Transverse colon (tissue), 4 donors: ENCODE measurements at regions not wholly inside any gene's neighbourhood (a gene's known extent, or its start where the extent isn't known, plus 50 kb on each side); places are given as distances from the start of the nearest gene placed in this dataset.

Source experiments
- DNase-seq: peaks from one replicate; pipeline ENCODE4 v3.0.0-alpha.2; 2019
- H3K27ac ChIP-seq, 4 donors: fragments of 200-600 bp; sonication (generic); 2 replicates each; pipeline ENCODE4 v1.5.1; 2016 to 2018; ENCODE audit warnings: inconsistent platforms in 4 of 4
- H3K27me3 ChIP-seq: fragments of 200-600 bp; sonication (generic); 2 replicates; pipeline ENCODE4 v1.5.1; 2017; ENCODE audit warnings: inconsistent platforms
- H3K36me3 ChIP-seq, 4 donors: fragments of 200-600 bp; sonication (generic); 2 replicates each; pipeline ENCODE4 v1.5.1; 2017 to 2019; ENCODE audit warnings: inconsistent platforms in 4 of 4
- H3K4me1 ChIP-seq, 4 donors: fragments of 200-600 bp; sonication (generic); 2 replicates each; pipeline ENCODE4 v1.5.1; 2017 to 2020; ENCODE audit warnings: inconsistent platforms in 4 of 4
- H3K4me3 ChIP-seq, 4 donors: fragments of 200-600 bp; sonication (generic); 1 replicate in 1 of 4; 2 replicates in 3 of 4; pipeline versions ENCODE4 v1.5.1 to v1.6.1; 2017 to 2019; ENCODE audit warnings: inconsistent platforms in 4 of 4
- H3K9me3 ChIP-seq, 2 donors: fragments of 200-600 bp; sonication (generic); 2 replicates each; pipeline ENCODE4 v1.5.1; 2017 to 2019; ENCODE audit warnings: inconsistent platforms in 2 of 2
- CTCF ChIP-seq, 5 experiments: fragments of 200-600 bp in 3 of 5; fragments of 450-650 bp in 2 of 5; sonication (generic) in 3 of 5; IDR thresholded peaks; 1 replicate in 2 of 5; 2 replicates in 3 of 5; pipeline ENCODE4 v1.5.1; 2016 to 2017; ENCODE audit warnings: antibody characterized with exemption in 5 of 5, inconsistent platforms in 3 of 5, mild to moderate bottlenecking in 2 of 5, moderate library complexity in 1 of 5
- EP300 ChIP-seq: sonication (generic); formaldehyde crosslinking; IDR thresholded peaks from one replicate; pipeline ENCODE4 v1.6.1; 2017; ENCODE audit warnings: antibody characterized with exemption, low read depth
- POLR2A ChIP-seq: fragments of 450-650 bp; IDR thresholded peaks from one replicate; pipeline ENCODE4 v1.6.1; 2016; ENCODE audit warnings: antibody characterized with exemption, mild to moderate bottlenecking, moderate library complexity
- POLR2AphosphoS5 ChIP-seq, 3 donors: sonication (generic); formaldehyde crosslinking; IDR thresholded peaks; one replicate each; pipeline ENCODE4 v1.6.1; 2016; ENCODE audit warnings: antibody characterized with exemption in 3 of 3
- WGBS, 2 donors: methylation state at CpG; one replicate each; pipeline ENCODE4 v1.1.5; 2018; ENCODE audit warnings: low coverage in 1 of 2; 5-methylcytosine and 5-hydroxymethylcytosine counted together
- in situ Hi-C, 4 donors: fragments of 200-750 bp; cut with MboI; loops; one replicate each; pipeline versions ENCODE4 v1.15.0 to v1.15.1; 2017; ENCODE audit warnings: low sequenced_read_pairs in 3 of 4, low pct_ligation_motif_present in 1 of 4, low pct_unique_long_range_greater_than_20kb in 1 of 4
- intact Hi-C: fragments of 100-400 bp; cut with DNase I; formaldehyde crosslinking; loops from one replicate; pipeline ENCODE4 v1.15.1; 2023; ENCODE audit warnings: low total_unique reads

- Histone ChIP-seq H3K9me3 (no peaks in the 10 kb centered on the region), H3K27me3 (no peaks in the 10 kb centered on the region), H3K4me1 (no peaks in the 10 kb centered on the region), H3K36me3 (no peaks in the 10 kb centered on the region), H3K4me3 (no peak overlapping the region), H3K27ac (no peak overlapping the region)
- in situ Hi-C loops (no loop called here), intact Hi-C loops (no loop called here)
- DNase-seq, result no peak
- WGBS, 2 donors, result 78% methylated on average over 4 of the region's 4 CpGs; no CpG with 5 or more reads in 1 of the 2 donors
- TF ChIP-seq CTCF (IDR thresholded peaks at IDR 0.05) (no peak), POLR2AphosphoS5 (IDR thresholded peaks at IDR 0.05) (no peak), EP300 (no peak), POLR2A (no peak)
Measured at GRCh38 chr13:47110141-47110540, 213.3 kb upstream of the HTR2A start.

DNA sequence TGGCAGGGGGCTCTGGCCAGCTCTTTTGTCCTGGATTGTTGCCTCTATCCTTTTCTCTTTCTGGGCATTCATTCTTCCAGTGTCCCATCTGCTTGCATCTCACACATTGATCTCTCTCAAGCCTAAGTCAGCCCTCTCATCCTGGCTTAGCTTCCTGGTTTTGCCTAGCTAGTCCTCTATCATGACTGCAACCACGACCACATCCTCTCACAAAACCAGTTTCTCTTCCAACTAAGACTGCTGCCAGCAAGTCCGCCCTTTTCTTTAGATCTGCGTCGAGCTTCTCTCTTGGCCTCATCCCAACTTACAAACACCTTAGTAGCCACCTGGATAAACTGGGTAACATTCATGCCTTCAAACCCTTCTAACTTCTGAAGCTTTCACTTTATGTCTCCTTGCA lies 212.2 kb upstream of the HTR2A start:
- no peak for DNase-seq
- WGBS, 2 donors, result 30 to 57% methylated on average over 1 to 4 of the region's 4 CpGs
- Histone ChIP-seq H3K27ac (no peak overlapping the region), H3K9me3 (no peaks in the 10 kb centered on the region), H3K4me3 (no peak overlapping the region), H3K4me1 (no peaks in the 10 kb centered on the region), H3K36me3 (no peaks in the 10 kb centered on the region), H3K27me3 (no peaks in the 10 kb centered on the region)
- TF ChIP-seq POLR2A (no peak), POLR2AphosphoS5 (IDR thresholded peaks at IDR 0.05) (no peak), CTCF (IDR thresholded peaks at IDR 0.05) (no peak), EP300 (no peak)
- intact Hi-C loops (no loop called here), in situ Hi-C loops (no loop called here)

DNA sequence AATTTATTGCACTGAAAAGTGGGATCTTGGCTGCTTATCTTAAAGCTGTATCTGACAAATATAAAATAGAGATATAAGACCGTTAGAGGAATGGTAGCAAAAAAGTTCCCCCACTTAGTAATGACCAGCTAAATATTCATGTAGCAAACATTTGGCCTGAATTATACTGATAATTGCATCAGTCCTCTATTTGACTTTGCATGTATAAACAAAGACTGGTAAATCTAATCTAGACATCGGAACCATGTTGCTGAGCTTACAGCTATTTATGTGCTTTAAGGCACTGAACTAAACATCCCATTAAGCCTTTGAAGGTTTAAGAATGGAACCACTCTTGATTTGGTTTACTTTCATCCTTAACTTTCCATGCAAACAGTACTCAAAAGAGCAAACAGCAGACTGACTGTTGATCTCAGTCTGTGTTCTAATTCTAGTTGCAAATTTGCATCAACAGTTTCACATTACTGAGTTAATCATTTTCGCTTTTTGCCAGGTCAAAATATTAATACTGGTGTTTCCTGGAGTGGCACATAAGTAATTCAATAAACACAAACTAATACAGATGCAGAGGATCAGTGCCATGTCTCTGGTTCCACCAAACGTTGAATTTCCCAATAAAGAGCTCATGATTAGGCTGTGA lies 203.5 kb upstream of the HTR2A start:
- in situ Hi-C loops, result no loop called here
- H3K4me1 ChIP-seq, result no peaks in the 10 kb centered on the region
- no peaks in the 10 kb centered on the region for H3K36me3 ChIP-seq
- intact Hi-C loops, result no loop called here
- no peak overlapping the region for H3K27ac ChIP-seq
- TF ChIP-seq CTCF (IDR thresholded peaks at IDR 0.05) (no peak), EP300 (no peak), POLR2AphosphoS5 (IDR thresholded peaks at IDR 0.05) (no peak), POLR2A (no peak)
- 34 to 38% methylated on average over 4 of the region's 4 CpGs for WGBS, 2 donors
- H3K4me3 ChIP-seq, result no peak overlapping the region
- no peaks in the 10 kb centered on the region for H3K9me3 ChIP-seq
- no peaks in the 10 kb centered on the region for H3K27me3 ChIP-seq
- DNase-seq, result no peak

DNA sequence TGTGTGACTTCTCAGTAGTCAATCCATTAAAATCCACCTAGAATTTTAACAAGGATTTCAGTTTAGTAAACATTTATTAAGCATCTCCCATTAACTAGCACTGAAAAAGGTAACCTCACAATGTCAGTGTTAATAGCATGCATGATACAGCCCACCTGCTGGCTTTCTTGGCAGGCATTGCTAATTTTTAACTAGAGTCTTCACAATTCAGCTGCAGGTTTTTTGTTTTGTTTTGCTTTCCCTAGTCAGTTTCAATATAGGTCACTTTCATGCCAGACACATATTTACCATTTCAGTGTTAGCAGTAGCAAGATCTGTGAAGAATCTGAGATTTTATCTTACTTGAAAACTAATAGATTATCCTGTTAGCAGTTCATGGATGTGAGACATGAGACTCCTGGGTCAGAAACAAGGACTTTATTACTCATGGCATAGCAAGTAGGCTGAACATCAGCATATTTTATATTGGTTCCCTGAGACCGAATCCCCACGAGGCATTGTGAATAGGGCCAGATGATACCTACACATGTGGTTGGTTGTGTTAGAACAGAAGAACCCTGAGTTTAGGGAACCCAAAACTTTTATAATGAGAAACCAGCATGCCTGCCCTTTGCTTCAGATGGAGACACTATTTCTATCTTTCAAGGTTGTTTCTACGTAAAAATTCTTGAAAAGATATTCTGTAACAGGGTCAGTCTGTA lies 198.0 kb upstream of the HTR2A start:
- DNase-seq, result no peak
- no peak for TF ChIP-seq EP300
- TF ChIP-seq POLR2AphosphoS5 (IDR thresholded peaks at IDR 0.05), result no peak
- TF ChIP-seq POLR2A, result no peak
- TF ChIP-seq CTCF (IDR thresholded peaks at IDR 0.05), result no peak
- Histone ChIP-seq H3K27ac (no peak overlapping the region), H3K36me3 (no peaks in the 10 kb centered on the region), H3K27me3 (no peaks in the 10 kb centered on the region), H3K4me3 (no peak overlapping the region), H3K4me1 (no peaks in the 10 kb centered on the region), H3K9me3 (no peaks in the 10 kb centered on the region)
- intact Hi-C loops, result no loop called here
- 47 to 88% methylated on average over 3 of the region's 3 CpGs for WGBS, 2 donors
- in situ Hi-C loops, result no loop called here
